HG03039 (cell line): ENCODE measurements at regions not wholly inside any gene's neighbourhood (a gene's known extent, or its start where the extent isn't known, plus 50 kb on each side); places are given as distances from the start of the nearest gene placed in this dataset.

Source experiments
- ATAC-seq: cut with Tn5 transposase; IDR thresholded peaks from one replicate; pipeline ENCODE4 v1.9.1; 2021; ENCODE audit warnings: mild to moderate bottlenecking, moderate library complexity; ENCODE audit not compliant: unreplicated experiment

DNA sequence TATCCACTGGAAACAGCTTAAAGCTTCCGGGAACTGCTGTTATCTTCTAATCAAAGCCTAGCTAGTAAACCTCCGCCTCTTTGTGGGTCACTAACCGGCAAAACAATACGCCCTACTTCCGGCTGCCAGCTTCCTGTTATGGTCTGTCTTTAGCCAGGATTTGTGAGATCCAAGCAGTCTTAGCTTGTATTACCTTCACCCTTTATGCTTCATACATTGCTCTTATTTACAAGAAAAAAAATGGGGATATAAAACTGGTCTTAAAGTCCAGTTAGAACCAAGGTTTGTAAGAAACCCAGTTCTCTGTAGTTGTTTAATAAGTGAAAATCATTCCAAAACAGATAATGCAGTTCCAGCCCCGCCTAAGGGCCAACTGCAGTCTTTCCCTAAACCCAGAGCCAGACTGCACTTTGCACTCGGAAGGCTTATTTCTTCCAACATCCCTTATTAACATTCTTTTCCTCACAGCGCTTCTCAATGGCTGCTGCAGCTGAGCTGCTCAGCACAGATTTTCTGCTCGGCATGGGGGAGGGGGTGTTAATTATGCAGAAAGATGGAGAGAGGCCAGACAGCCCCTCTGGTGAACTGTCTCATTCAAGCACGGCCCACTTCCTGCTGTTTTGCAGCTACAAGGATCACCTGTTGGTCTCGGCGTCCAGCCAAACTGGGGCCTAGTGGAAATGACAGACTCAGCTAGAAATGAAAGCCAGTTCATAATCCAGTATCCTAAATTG, 368.4 kb downstream of the KLF12 start:
- ATAC-seq: peak; percentile 54

DNA sequence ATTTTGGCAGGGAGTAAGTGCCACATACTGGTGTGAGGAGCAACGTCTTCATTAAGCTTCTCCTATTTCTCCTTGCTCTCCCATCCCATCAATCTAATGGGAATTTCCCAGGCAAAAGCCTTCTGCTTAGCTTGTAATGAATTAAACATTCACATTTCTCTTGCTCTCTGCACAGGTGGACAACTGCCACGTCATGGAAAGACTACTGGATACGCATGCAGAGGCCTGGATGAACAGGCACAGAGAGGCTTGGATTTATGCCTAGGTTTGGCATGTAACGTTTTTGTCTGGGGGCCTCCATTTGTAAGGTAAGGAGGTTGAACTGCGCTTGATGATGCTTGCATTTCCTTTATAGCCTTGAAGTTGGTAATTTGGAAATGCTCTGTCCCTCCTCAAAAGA, 374.8 kb downstream of the KLF12 start:
- no peak for ATAC-seq

- no peak for ATAC-seq
Observed at GRCh38 chr13:73757481-73758233, 376.5 kb downstream of the KLF12 start.

DNA sequence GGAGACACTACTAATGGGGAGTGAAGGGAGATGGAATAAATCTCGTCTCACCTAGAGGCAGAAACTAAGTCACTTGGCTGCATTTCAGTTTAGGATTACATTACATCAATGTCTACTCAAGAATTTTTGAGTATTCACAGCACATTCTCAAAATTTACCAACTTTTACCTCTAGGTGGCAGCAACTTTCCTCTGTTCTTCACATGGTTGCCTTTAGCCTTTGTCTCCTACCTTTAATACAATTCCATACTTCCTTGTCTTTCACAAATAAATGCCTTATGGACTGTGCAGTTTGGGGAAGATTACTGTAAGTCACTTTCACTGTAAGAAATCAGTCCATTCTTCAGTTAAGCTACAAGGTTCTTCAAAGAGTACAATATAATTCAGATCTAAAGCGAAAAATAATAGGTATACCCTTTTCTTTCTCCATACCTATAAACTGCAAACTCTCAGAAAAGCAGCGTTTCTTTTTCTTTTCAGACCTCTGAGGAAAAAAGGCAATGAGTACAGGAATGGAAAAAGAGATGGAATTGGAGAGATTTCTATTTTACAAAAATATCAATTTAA, 379.4 kb downstream of the KLF12 start:
- no peak for ATAC-seq

DNA sequence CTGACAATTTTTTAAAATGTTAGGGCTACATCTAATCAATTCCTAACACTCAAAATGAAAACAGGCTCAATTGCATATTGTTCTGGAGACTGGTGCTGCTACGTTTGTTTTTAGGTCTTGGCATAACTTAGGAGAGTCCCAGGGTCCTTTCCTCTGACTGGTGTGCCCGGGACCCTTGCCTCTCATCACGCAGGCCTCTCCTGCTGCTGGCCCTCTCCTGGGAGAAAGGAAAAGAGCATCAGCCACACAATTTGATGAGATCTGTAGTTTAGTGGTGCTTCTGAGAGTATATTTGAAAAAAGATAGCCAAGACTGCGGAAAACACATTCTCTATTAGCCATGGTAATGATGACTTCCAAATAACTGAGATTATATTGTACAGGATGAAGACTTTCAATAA, 380.0 kb downstream of the KLF12 start:
- ATAC-seq: no peak

GRCh38 chr13:73751290-73751689, 382.9 kb downstream of the KLF12 start:
- ATAC-seq: no peak

- no peak for ATAC-seq
Observed at GRCh38 chr13:73748404-73748803, 385.8 kb downstream of the KLF12 start.

DNA sequence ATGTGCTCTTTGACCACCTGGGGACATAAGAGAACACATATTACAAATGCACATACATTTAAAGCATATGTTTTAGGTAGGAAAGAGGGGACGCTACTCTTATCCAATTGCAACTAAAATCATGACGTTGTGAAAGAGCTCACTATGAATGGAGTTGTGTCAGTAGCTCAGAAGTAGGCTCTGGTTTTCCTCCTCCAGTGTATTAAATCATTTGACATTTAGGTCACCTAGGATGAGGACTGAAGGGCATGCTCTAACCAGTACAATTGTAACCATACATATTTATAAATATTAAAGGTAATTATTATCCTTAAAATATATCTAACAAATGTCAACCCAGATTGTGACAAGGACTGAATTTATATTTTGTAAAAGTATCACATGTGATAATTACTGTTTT, 389.0 kb downstream of the KLF12 start:
- no peak for ATAC-seq

DNA sequence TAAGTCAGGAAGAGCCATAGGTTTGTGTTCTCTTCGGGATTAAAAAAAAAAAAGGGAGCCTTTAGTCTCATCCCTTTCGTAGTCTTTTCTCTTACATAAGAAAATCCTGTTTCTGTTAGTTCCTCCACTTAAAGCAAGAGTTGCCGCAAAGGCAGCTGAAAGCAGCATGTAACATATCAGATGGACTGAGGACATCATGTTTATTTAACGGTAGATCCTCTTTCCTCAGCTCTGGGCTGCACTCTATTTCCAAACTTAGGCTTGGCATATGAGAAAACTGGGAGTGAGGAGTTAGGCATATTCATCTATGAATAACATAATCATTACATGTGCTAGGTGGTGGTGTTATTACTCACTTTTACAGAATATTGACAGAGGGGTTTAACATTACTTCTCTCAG, 391.2 kb downstream of the KLF12 start:
- ATAC-seq: no peak

- no peak for ATAC-seq
Observed at GRCh38 chr13:73741742-73742141, 392.5 kb downstream of the KLF12 start.

- no peak for ATAC-seq
Observed at GRCh38 chr13:73741111-73741510, 393.1 kb downstream of the KLF12 start.

DNA sequence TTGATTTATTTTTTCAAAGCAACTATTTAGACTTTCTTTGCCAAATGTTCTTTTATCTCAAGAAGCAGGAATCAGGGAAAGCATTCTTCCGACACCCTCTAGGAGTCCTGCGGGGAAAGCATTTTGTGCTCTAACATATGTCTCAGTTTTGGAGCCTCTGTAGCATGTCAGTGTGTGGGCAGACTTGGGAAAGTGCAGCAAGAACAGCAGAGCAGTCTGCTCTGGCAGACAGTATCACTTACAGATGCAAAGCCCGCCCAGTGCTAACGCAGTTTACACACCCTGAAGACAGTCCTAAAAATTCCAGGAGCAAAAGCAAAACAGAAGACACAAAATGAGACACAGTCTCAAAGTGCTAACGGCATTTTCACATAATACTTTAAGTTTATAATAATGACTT, 393.5 kb downstream of the KLF12 start:
- no peak for ATAC-seq

GRCh38 chr13:73739394-73739793, 394.8 kb downstream of the KLF12 start:
- no peak for ATAC-seq

DNA sequence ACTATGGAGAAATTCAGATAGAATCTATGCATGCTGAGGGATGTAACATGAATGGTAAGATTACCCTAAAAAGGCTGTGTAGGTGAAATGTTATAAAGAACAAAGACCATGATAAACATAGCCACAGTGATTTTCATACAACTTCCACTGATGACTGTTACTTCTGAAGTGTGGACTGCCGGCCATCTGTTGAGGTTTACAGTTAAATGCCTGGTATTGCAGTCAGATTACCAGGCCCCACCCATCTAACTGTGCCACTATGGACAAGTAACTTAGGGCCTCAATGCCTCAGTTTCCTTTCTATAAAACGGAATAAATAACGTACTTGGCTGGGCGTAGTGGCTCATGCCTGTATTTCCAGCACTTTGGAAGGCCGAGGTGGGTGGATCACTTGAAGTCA, 395.6 kb downstream of the KLF12 start:
- no peak for ATAC-seq

DNA sequence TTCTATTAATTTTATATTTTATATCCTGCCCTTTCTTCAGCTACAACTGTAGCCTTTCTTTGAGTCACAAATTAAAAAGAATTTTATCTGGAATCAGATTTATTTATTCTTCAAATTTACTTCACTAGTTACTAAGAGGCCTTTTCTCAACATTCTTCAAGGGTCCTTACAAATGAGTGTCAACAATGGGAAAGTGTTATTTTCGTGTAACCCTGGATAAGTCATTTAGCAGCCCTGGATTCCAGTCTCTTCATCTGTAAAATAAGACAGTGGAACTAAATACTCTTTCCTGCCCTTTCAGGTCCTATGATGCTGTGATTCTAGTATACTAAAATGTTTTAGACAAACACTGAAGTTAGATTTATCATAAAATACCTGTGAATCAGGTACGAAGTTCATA, 397.0 kb downstream of the KLF12 start:
- no peak for ATAC-seq

DNA sequence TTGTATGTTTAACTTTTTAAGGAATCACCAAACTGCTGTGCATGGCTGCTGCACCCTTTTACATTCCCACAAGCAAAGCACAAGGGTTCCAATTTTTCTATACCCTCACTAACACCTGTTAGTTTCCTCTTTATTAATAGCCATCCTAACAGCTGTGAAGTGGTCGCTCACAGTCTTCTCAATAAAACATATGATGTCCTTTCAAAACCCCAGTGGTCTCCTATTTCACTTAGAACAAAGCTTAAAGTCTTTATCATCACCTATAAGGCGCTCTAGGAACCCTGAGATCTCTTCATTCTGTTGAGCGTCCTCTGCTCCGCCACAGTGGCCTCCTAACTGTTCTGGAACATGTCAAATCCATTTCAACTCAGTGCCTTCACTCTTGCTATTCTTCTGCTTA, 400.5 kb downstream of the KLF12 start:
- no peak for ATAC-seq

- no peak for ATAC-seq
Observed at GRCh38 chr13:73732350-73732749, 401.9 kb downstream of the KLF12 start.

GRCh38 chr13:73731564-73731963, 402.6 kb downstream of the KLF12 start:
- ATAC-seq: no peak

DNA sequence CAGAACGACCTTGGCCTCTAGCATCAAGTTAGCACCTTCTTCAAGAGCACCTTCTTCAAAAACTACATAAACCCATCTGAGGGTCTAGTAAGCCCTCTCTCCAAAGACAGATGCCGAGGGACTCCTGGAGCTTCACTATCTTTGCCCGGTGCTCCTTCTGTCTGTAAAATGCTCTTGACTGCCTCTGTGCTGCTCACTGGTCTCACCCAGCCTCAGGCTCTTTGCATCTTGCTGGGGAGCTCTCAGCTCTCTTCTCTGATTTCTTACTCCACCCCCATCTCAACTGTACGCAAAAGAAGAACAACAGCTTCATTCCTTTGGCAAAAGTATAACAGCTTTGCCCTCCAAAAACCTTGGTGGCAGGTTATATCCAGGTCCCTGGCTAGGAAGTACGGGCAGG, 404.2 kb downstream of the KLF12 start:
- no peak for ATAC-seq

GRCh38 chr13:73729046-73729445, 405.2 kb downstream of the KLF12 start:
- ATAC-seq: no peak

DNA sequence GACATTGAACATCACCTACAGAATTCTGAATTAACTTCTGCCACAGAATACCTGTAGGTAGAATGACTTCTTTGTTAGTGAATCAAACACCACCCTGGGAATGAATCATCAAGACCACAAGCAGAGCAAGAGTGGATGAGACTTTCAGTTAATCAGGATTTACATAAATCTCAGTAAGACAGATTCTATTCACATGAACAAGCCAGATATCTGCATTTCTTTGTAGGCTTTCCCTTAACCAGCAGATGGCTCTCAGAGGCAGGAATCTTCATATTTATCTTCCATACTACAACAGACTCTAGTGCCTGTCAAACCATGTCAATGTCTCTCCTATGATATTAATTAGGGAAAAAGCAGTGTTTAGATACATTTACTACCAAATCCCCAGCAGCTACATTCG, 412.1 kb downstream of the KLF12 start:
- ATAC-seq: peak; percentile 92

- ATAC-seq: no peak
Observed at GRCh38 chr13:73721571-73721970, 412.6 kb downstream of the KLF12 start.
